CD14-positive monocyte (primary cell): ENCODE measurements at regions not wholly inside any gene's neighbourhood (a gene's known extent, or its start where the extent isn't known, plus 50 kb on each side); places are given as distances from the start of the nearest gene placed in this dataset.
"Not testable (repeated sequence)": the region's sequence is repeated elsewhere in the genome, so short reads cannot be mapped to it uniquely, and the experiment has no call there.

Experiments used
- DNase-seq, 3 donors: peaks; one replicate each; pipeline ENCODE4 v3.0.0-alpha.2; 2011 to 2022
- H2AFZ ChIP-seq: 2 replicates; pipeline ENCODE4 v1.6.0; 2012; ENCODE audit warnings: mild to moderate bottlenecking, low read depth, low read length, inconsistent platforms; ENCODE audit not compliant: insufficient read depth, poor library complexity, severe bottlenecking
- H3K27ac ChIP-seq, 2 donors: 1 replicate in 1 of 2; 2 replicates in 1 of 2; pipeline ENCODE4 v1.5.1; 2012 to 2013; ENCODE audit warnings: low read length in 2 of 2, control low read depth in 1 of 2, inconsistent platforms in 1 of 2, low read depth in 1 of 2, mild to moderate bottlenecking in 1 of 2
- H3K27me3 ChIP-seq, 2 donors: one replicate each; pipeline versions ENCODE4 v1.6.0 to v1.6.1; 2011 to 2013; ENCODE audit warnings: low read length in 2 of 2; ENCODE audit not compliant: control insufficient read depth in 2 of 2, insufficient read depth in 2 of 2
- H3K36me3 ChIP-seq, 2 donors: replicated peaks in 1 of 2; 1 replicate in 1 of 2; 2 replicates in 1 of 2; pipeline versions ENCODE4 v1.5.1 to v1.6.1; 2012 to 2013; ENCODE audit warnings: low read length in 2 of 2, control low read depth in 1 of 2, inconsistent platforms in 1 of 2, mild to moderate bottlenecking in 1 of 2; ENCODE audit not compliant: insufficient read depth in 2 of 2, control insufficient read depth in 1 of 2
- H3K4me1 ChIP-seq, 2 donors: 1 replicate in 1 of 2; 2 replicates in 1 of 2; pipeline versions ENCODE4 v1.5.1 to v1.6.1; 2012 to 2013; ENCODE audit warnings: low read length in 2 of 2, control low read depth in 1 of 2, inconsistent platforms in 1 of 2, mild to moderate bottlenecking in 1 of 2, moderate library complexity in 1 of 2; ENCODE audit not compliant: insufficient read depth in 2 of 2, control insufficient read depth in 1 of 2
- H3K4me2 ChIP-seq: replicated peaks from 2 replicates; pipeline ENCODE3; 2012; ENCODE audit warnings: low read length, moderate library complexity, mild to moderate bottlenecking; ENCODE audit not compliant: poor library complexity, severe bottlenecking; ENCODE audit errors: extremely low read depth
- H3K4me3 ChIP-seq, 3 experiments: fragments of 200-600 bp in 1 of 3; sonication (generic) in 1 of 3; replicated peaks in 1 of 3; 1 replicate in 2 of 3; 2 replicates in 1 of 3; pipeline ENCODE4 v1.5.1; 2011 to 2013; ENCODE audit warnings: low read length in 3 of 3, mild to moderate bottlenecking in 3 of 3, control low read depth in 2 of 3, low read depth in 2 of 3, inconsistent platforms in 1 of 3, moderate library complexity in 1 of 3
- H3K79me2 ChIP-seq: 2 replicates; pipeline ENCODE4 v1.6.0; 2012; ENCODE audit warnings: mild to moderate bottlenecking, control low read depth, inconsistent platforms, low read length, moderate library complexity; ENCODE audit not compliant: insufficient read depth
- H3K9ac ChIP-seq: 2 replicates; pipeline ENCODE4 v1.6.0; 2017; ENCODE audit warnings: low read length, mild to moderate bottlenecking; ENCODE audit not compliant: insufficient read depth, poor library complexity, severe bottlenecking
- H3K9me3 ChIP-seq, 2 donors: replicated peaks in 1 of 2; 1 replicate in 1 of 2; 2 replicates in 1 of 2; pipeline versions ENCODE4 v1.5.1 to v1.6.1; 2012 to 2013; ENCODE audit warnings: low read length in 2 of 2, control low read depth in 1 of 2; ENCODE audit not compliant: control insufficient read depth in 1 of 2, insufficient read depth in 1 of 2
- H4K20me1 ChIP-seq: 2 replicates; pipeline ENCODE4 v1.6.0; 2012; ENCODE audit warnings: mild to moderate bottlenecking, low read length, control low read depth, moderate library complexity; ENCODE audit not compliant: insufficient read depth
- H3K27ac Mint-ChIP-seq, 7 donors: one replicate each; pipeline ENCODE4 v1.8.0; 2020; ENCODE audit warnings: mild to moderate bottlenecking in 7 of 7, mixed read lengths in 7 of 7, moderate library complexity in 6 of 7, inconsistent platforms in 2 of 7
- H3K27me3 Mint-ChIP-seq, 3 donors: one replicate each; pipeline ENCODE4 v1.8.0; 2021 to 2022; ENCODE audit warnings: low read depth in 3 of 3, mild to moderate bottlenecking in 3 of 3, mixed read lengths in 3 of 3, moderate library complexity in 3 of 3, inconsistent platforms in 1 of 3
- H3K36me3 Mint-ChIP-seq, 2 donors: one replicate each; pipeline ENCODE4 v1.8.0; 2020; ENCODE audit warnings: mixed read lengths in 2 of 2, inconsistent platforms in 1 of 2, mild to moderate bottlenecking in 1 of 2
- H3K4me1 Mint-ChIP-seq: one replicate; pipeline ENCODE4 v1.8.0; 2020; ENCODE audit warnings: mild to moderate bottlenecking, mixed read lengths
- H3K4me3 Mint-ChIP-seq, 2 donors: one replicate each; pipeline ENCODE4 v1.8.0; 2020; ENCODE audit warnings: mild to moderate bottlenecking in 2 of 2, mixed read lengths in 2 of 2, moderate library complexity in 1 of 2
- H3K9me3 Mint-ChIP-seq, 7 donors: one replicate each; pipeline ENCODE4 v1.8.0; 2020 to 2022; ENCODE audit warnings: mixed read lengths in 7 of 7, mild to moderate bottlenecking in 6 of 7, moderate library complexity in 6 of 7, inconsistent platforms in 2 of 7
- WGBS: methylation state at CpG from one replicate; pipeline ENCODE4 v1.1.5; 2013; ENCODE audit warnings: missing lambda C conversion rate; ENCODE audit not compliant: insufficient coverage; 5-methylcytosine and 5-hydroxymethylcytosine counted together
- intact Hi-C, 2 donors: fragments of 100-400 bp; cut with micrococcal nuclease; formaldehyde crosslinking; loops; one replicate each; pipeline versions ENCODE4 v1.15.0 to v1.15.1; 2023

GRCh38 chr9:61953108-61953507 is 763.3 kb downstream of the SPATA31A7 start:
- WGBS = no CpG with 5 or more reads among the region's 6 CpGs
- H3K9me3 Mint-ChIP-seq = not testable (repeated sequence)

GRCh38 chr9:61971635-61972034 is 781.8 kb downstream of the SPATA31A7 start:
- H3K4me3 ChIP-seq, intact Hi-C loops, H3K4me3 Mint-ChIP-seq: not testable (repeated sequence)

More at GRCh38 chr9:61953108-61953507, 763.3 kb downstream of the SPATA31A7 start:
- H3K27ac ChIP-seq, H3K9me3 ChIP-seq, H3K36me3 ChIP-seq, H3K4me2 ChIP-seq, H4K20me1 ChIP-seq, H3K4me3 ChIP-seq, DNase-seq, H2AFZ ChIP-seq, H3K4me1 ChIP-seq, H3K4me3 Mint-ChIP-seq, H3K9ac ChIP-seq, H3K4me1 Mint-ChIP-seq, H3K36me3 Mint-ChIP-seq, intact Hi-C loops, H3K27me3 ChIP-seq, H3K27me3 Mint-ChIP-seq, H3K79me2 ChIP-seq, H3K27ac Mint-ChIP-seq: not testable (repeated sequence)

GRCh38 chr9:61974501-61974900 is 784.7 kb downstream of the SPATA31A7 start:
- H4K20me1 ChIP-seq, H3K36me3 ChIP-seq, intact Hi-C loops, H3K27ac Mint-ChIP-seq, H3K9me3 Mint-ChIP-seq, H3K9ac ChIP-seq, H3K79me2 ChIP-seq, H2AFZ ChIP-seq, H3K36me3 Mint-ChIP-seq, H3K4me1 Mint-ChIP-seq, H3K4me2 ChIP-seq, H3K9me3 ChIP-seq, H3K27ac ChIP-seq, H3K4me3 ChIP-seq, H3K27me3 ChIP-seq, H3K4me1 ChIP-seq, H3K27me3 Mint-ChIP-seq: not testable (repeated sequence)
- no CpG with 5 or more reads among the region's 9 CpGs for WGBS
- H3K4me3 Mint-ChIP-seq = peak overlapping the region in 1 of 2 donors; percentile 48
- peak in 1 of 3 donors; percentile 0 for DNase-seq

More at GRCh38 chr9:61971635-61972034, 781.8 kb downstream of the SPATA31A7 start:
- not testable (repeated sequence) for H3K9ac ChIP-seq, H3K9me3 Mint-ChIP-seq, H3K27me3 ChIP-seq, H3K79me2 ChIP-seq, DNase-seq, H2AFZ ChIP-seq, H3K27ac Mint-ChIP-seq, H4K20me1 ChIP-seq, H3K4me1 Mint-ChIP-seq, H3K36me3 Mint-ChIP-seq, H3K36me3 ChIP-seq, H3K4me2 ChIP-seq, H3K27me3 Mint-ChIP-seq, H3K4me1 ChIP-seq, H3K9me3 ChIP-seq, H3K27ac ChIP-seq
- no CpG with 5 or more reads among the region's 9 CpGs for WGBS

GRCh38 chr9:61976318-61976717 is 786.5 kb downstream of the SPATA31A7 start:
- H3K36me3 Mint-ChIP-seq, H3K4me2 ChIP-seq, H3K27me3 ChIP-seq, H3K9ac ChIP-seq, H3K4me1 Mint-ChIP-seq, H3K36me3 ChIP-seq, H3K4me1 ChIP-seq, H3K4me3 ChIP-seq, H3K79me2 ChIP-seq, H3K4me3 Mint-ChIP-seq, DNase-seq, H4K20me1 ChIP-seq, intact Hi-C loops, H3K9me3 Mint-ChIP-seq, H2AFZ ChIP-seq, H3K27ac Mint-ChIP-seq, H3K27ac ChIP-seq, H3K9me3 ChIP-seq, H3K27me3 Mint-ChIP-seq: not testable (repeated sequence)
- WGBS = no CpG with 5 or more reads among the region's 15 CpGs
